ENCODE measurements at regions not wholly inside any gene's neighbourhood (a gene's known extent, or its start where the extent isn't known, plus 50 kb on each side); places are given as distances from the start of the nearest gene placed in this dataset.

GRCh38 chr2:145116834-145117725 is 597.2 kb upstream of the ZEB2 start:
- TF ChIP-seq NANOG (IDR thresholded peaks at IDR 0.05; ENCODE audit: borderline replicate concordance) (no peak), CTCF (conservative IDR thresholded peaks at IDR 0.05; ENCODE audit: low read depth in 2 of 2) (no peak), ZNF462 (CRISPR knock-in tag; IDR thresholded peaks at IDR 0.05) (no peak), POLR2AphosphoS5 (IDR thresholded peaks at IDR 0.05; ENCODE audit: low read depth) (no peak), EZH2 (IDR thresholded peaks at IDR 0.05; ENCODE audit: low read depth, unreplicated experiment) (no peak), CREB1 (CRISPR knock-in tag; IDR thresholded peaks at IDR 0.05; ENCODE audit: low read depth) (no peak), EZH2phosphoT487 (IDR thresholded peaks at IDR 0.05; ENCODE audit: unreplicated experiment) (no peak), REST (IDR thresholded peaks at IDR 0.05; ENCODE audit: unreplicated experiment) (no peak), JUNB (IDR thresholded peaks at IDR 0.05; ENCODE audit: unreplicated experiment) (no peak), ZNF331 (CRISPR knock-in tag; IDR thresholded peaks at IDR 0.05; ENCODE audit: low read depth) (no peak), ETS1 (IDR thresholded peaks at IDR 0.05) (no peak)

Data from GM23338 (cell line).